HCT116 (cell line): ENCODE measurements at regions not wholly inside any gene's neighbourhood (a gene's known extent, or its start where the extent isn't known, plus 50 kb on each side); places are given as distances from the start of the nearest gene placed in this dataset.

Experiments
- ATAC-seq: fragments of 200-7000 bp; cut with Tn5 transposase; 2 replicates; pipeline ENCODE4 v1.9.1; 2020; ENCODE audit warnings: mild to moderate bottlenecking, moderate library complexity
- BruUV-seq: library from RNA; stranded (reverse); fragments of 400-500 nt; replicated peaks from 2 replicates; lab custom pipeline; 2021; lab: Mats Ljungman, UMichigan
- CTCF ChIA-PET: fragments of 300-600 bp; sonication (Branson Sonifier 250); formaldehyde crosslinking; loops from one replicate; lab custom pipeline; 2021; ENCODE audit warnings: antibody characterized with exemption; lab: Charles Lee
- POLR2A ChIA-PET: fragments of 300-600, 350-600 bp; sonication (Branson Sonifier 250); formaldehyde crosslinking; loops from one replicate; lab custom pipeline; 2021; ENCODE audit warnings: antibody characterized with exemption; lab: Charles Lee
- RAD21 ChIA-PET, 2 experiments: fragments of 300-600 bp; sonication (Branson Sonifier 250); formaldehyde crosslinking; loops; one replicate each; lab custom pipeline; 2023; ENCODE audit warnings: low total read pairs in 2 of 2; ENCODE audit not compliant: uncharacterized antibody in 2 of 2, unreplicated experiment in 2 of 2, low non-redundant PET in 1 of 2; lab: Charles Lee
- DNase-seq: peaks from one replicate; pipeline ENCODE4 v3.0.0-alpha.2; 2010; ENCODE audit warnings: low read depth, low spot score
- H2AFZ ChIP-seq: fragments of 200-600 bp; shearing (Covaris generic), sonication (generic); 2 replicates; pipeline ENCODE4 v1.6.1; 2017; ENCODE audit warnings: low read depth, mixed run types, mixed read lengths, antibody characterized with exemption, low read length; ENCODE audit not compliant: poor library complexity, severe bottlenecking
- H3K27ac ChIP-seq: 2 replicates; pipeline ENCODE4 v1.5.1; 2012; ENCODE audit warnings: low read depth, low read length
- H3K27me3 ChIP-seq: fragments of 200-600 bp; sonication (generic); 2 replicates; pipeline ENCODE4 v1.6.1; 2016; ENCODE audit warnings: mixed run types, low read length, mixed read lengths; ENCODE audit not compliant: insufficient read depth
- H3K36me3 ChIP-seq, 2 experiments: fragments of 200-500 bp in 1 of 2; fragments of 200-600 bp in 1 of 2; sonication (Bioruptor generic) in 1 of 2; sonication (generic) in 1 of 2; 2 replicates each; pipeline versions ENCODE4 v1.5.1 to v1.6.1; 2014 to 2016; ENCODE audit warnings: low read length in 2 of 2, inconsistent platforms in 1 of 2, mixed read lengths in 1 of 2, mixed run types in 1 of 2; ENCODE audit not compliant: insufficient read depth in 2 of 2, control insufficient read depth in 1 of 2
- H3K4me1 ChIP-seq, 2 experiments: fragments of 200-600 bp in 1 of 2; sonication (generic) in 1 of 2; 2 replicates each; pipeline versions ENCODE4 v1.5.1 to v1.6.1; 2012 to 2017; ENCODE audit warnings: low read length in 2 of 2, inconsistent platforms in 1 of 2, mild to moderate bottlenecking in 1 of 2, mixed read lengths in 1 of 2, mixed run types in 1 of 2, moderate library complexity in 1 of 2; ENCODE audit not compliant: insufficient read depth in 2 of 2, control insufficient read depth in 1 of 2
- H3K4me2 ChIP-seq: fragments of 200-600 bp; sonication (generic); 2 replicates; pipeline ENCODE4 v1.6.1; 2017; ENCODE audit warnings: mixed run types, low read length, mixed read lengths
- H3K4me3 ChIP-seq, 2 experiments: fragments of 200-600 bp in 1 of 2; sonication (generic) in 1 of 2; replicated peaks in 1 of 2; 2 replicates each; pipeline ENCODE4 v1.5.1; 2011 to 2016; ENCODE audit warnings: low read length in 2 of 2, control low read depth in 1 of 2, low read depth in 1 of 2, mild to moderate bottlenecking in 1 of 2, mixed read lengths in 1 of 2, mixed run types in 1 of 2
- H3K79me2 ChIP-seq: fragments of 200-600 bp; sonication (generic); 2 replicates; pipeline ENCODE4 v1.6.1; 2017; ENCODE audit warnings: mild to moderate bottlenecking, mixed run types, low read length, moderate library complexity, mixed read lengths; ENCODE audit not compliant: insufficient read depth
- H3K9ac ChIP-seq: fragments of 200-600 bp; sonication (generic); 2 replicates; pipeline ENCODE4 v1.6.1; 2016; ENCODE audit warnings: low read length, mixed read lengths
- H3K9me2 ChIP-seq: fragments of 200-600 bp; sonication (generic), shearing (Covaris generic); 2 replicates; pipeline ENCODE4 v1.6.1; 2017; ENCODE audit warnings: mixed run types, mild to moderate bottlenecking, moderate library complexity; ENCODE audit not compliant: insufficient read depth
- H3K9me3 ChIP-seq, 2 experiments: fragments of 200-500 bp in 1 of 2; fragments of 200-600 bp in 1 of 2; sonication (Bioruptor generic) in 1 of 2; sonication (generic) in 1 of 2; 2 replicates each; pipeline ENCODE4 v1.6.1; 2014 to 2017; ENCODE audit warnings: low read length in 2 of 2, mixed read lengths in 2 of 2, inconsistent platforms in 1 of 2, low read depth in 1 of 2, mild to moderate bottlenecking in 1 of 2, mixed run types in 1 of 2, moderate library complexity in 1 of 2; ENCODE audit not compliant: control insufficient read depth in 1 of 2, insufficient read depth in 1 of 2
- H4K20me1 ChIP-seq: fragments of 200-600 bp; sonication (generic), shearing (Covaris generic); 2 replicates; pipeline ENCODE4 v1.6.1; 2017; ENCODE audit warnings: mixed run types, mild to moderate bottlenecking, moderate library complexity; ENCODE audit not compliant: insufficient read depth
- CBX3 ChIP-seq: IDR thresholded peaks from 2 replicates; pipeline ENCODE4 v1.6.1; 2012; ENCODE audit warnings: low read depth
- CEBPB ChIP-seq: IDR thresholded peaks from 2 replicates; pipeline ENCODE4 v1.6.1; 2012; ENCODE audit warnings: low read depth
- EGR1 ChIP-seq: IDR thresholded peaks from 2 replicates; pipeline ENCODE4 v1.6.1; 2012; ENCODE audit warnings: low read depth
- ELF1 ChIP-seq: IDR thresholded peaks from 2 replicates; pipeline ENCODE4 v1.6.1; 2012; ENCODE audit warnings: low read depth, borderline replicate concordance
- EZH2 ChIP-seq: fragments of 200-600 bp; sonication (generic); IDR thresholded peaks from 2 replicates; pipeline ENCODE4 v1.6.1; 2017; ENCODE audit warnings: antibody characterized with exemption, mixed run types
- EZH2phosphoT487 ChIP-seq: fragments of 200-600 bp; IDR thresholded peaks from 2 replicates; pipeline ENCODE4 v1.6.1; 2018; ENCODE audit warnings: antibody characterized with exemption, borderline replicate concordance
- FOSL1 ChIP-seq: IDR thresholded peaks from 2 replicates; pipeline ENCODE4 v1.6.1; 2012; ENCODE audit warnings: low read depth
- MAX ChIP-seq: IDR thresholded peaks from 2 replicates; pipeline ENCODE4 v1.6.1; 2012
- POLR2A ChIP-seq: IDR thresholded peaks from 2 replicates; pipeline ENCODE4 v1.7.0; 2011; ENCODE audit warnings: borderline replicate concordance; ENCODE audit not compliant: insufficient read depth, insufficient read length; ENCODE audit errors: extremely low read depth
- RAD21 ChIP-seq: IDR thresholded peaks from 2 replicates; pipeline ENCODE4 v1.6.1; 2012; ENCODE audit warnings: low read depth, mild to moderate bottlenecking
- SIN3A ChIP-seq: IDR thresholded peaks from 2 replicates; pipeline ENCODE4 v1.6.1; 2012; ENCODE audit warnings: low read depth
- SP1 ChIP-seq: IDR thresholded peaks from 2 replicates; pipeline ENCODE4 v1.6.1; 2012; ENCODE audit warnings: low read depth
- SRF ChIP-seq: IDR thresholded peaks from 2 replicates; pipeline ENCODE4 v1.6.1; 2012; ENCODE audit warnings: low read depth
- ZFX ChIP-seq: fragments of 450-650 bp; IDR thresholded peaks from 2 replicates; pipeline ENCODE4 v1.6.1; 2017
- intact Hi-C: fragments of 100-400 bp; cut with micrococcal nuclease; formaldehyde crosslinking; loops from 2 replicates; pipeline ENCODE4 v1.10.0; 2022
- TF ChIP-seq, protein P1 (sequence below): IDR thresholded peaks from 2 replicates; pipeline ENCODE4 v1.6.1; 2012
- TF ChIP-seq, protein P2 (sequence below): IDR thresholded peaks from 2 replicates; pipeline ENCODE4 v1.6.1; 2012; ENCODE audit warnings: low read depth
- TF ChIP-seq, protein P3 (sequence below), 3 experiments: fragments of 200-600 bp in 1 of 3; sonication (generic) in 1 of 3; IDR thresholded peaks in 2 of 3; conservative IDR thresholded peaks in 1 of 3; 2 replicates each; pipeline ENCODE4 v1.5.1; 2012 to 2017; ENCODE audit warnings: low read depth in 2 of 3, low read length in 2 of 3, antibody characterized with exemption in 1 of 3, borderline replicate concordance in 1 of 3, control low read depth in 1 of 3, mild to moderate bottlenecking in 1 of 3, mixed read lengths in 1 of 3, mixed run types in 1 of 3, moderate library complexity in 1 of 3; ENCODE audit not compliant: insufficient read depth in 1 of 3
- TF ChIP-seq, protein P4 (sequence below): IDR thresholded peaks from 2 replicates; pipeline ENCODE4 v1.6.1; 2011; ENCODE audit warnings: mild to moderate bottlenecking, low read length, moderate library complexity; ENCODE audit not compliant: insufficient replicate concordance; ENCODE audit errors: extremely low read depth

GRCh38 chr4:60605646-60606354, 594.3 kb upstream of the ADGRL3 start:
- H3K4me3 ChIP-seq: no peak overlapping the region
- no TSS peak for BruUV-seq
- H3K4me1 ChIP-seq: no peaks in the 10 kb centered on the region
- no peaks in the 10 kb centered on the region for H3K9me2 ChIP-seq
- ChIA-PET CTCF (no interaction called here), POLR2A (no interaction called here), RAD21 (no interaction called here)
- intact Hi-C loops: no loop called here
- ATAC-seq: no peak
- H4K20me1 ChIP-seq: no peaks in the 10 kb centered on the region
- peaks cover 5 to 6% of the 10 kb centered on the region in 2 experiments; a peak in 2 of 4 replicates for H3K9me3 ChIP-seq
- no peaks in the 10 kb centered on the region for H3K36me3 ChIP-seq
- DNase-seq: no peak
- H3K27ac ChIP-seq: no peak overlapping the region
- TF ChIP-seq ZFX (no peak), EZH2phosphoT487 (no peak), CBX3 (no peak), SP1 (no peak), EZH2 (no peak), FOSL1 (no peak), SRF (no peak), EGR1 (no peak), MAX (no peak), RAD21 (no peak), CEBPB (no peak), POLR2A (no peak), ELF1 (no peak), SIN3A (no peak)
- TF ChIP-seq, protein P1, sequence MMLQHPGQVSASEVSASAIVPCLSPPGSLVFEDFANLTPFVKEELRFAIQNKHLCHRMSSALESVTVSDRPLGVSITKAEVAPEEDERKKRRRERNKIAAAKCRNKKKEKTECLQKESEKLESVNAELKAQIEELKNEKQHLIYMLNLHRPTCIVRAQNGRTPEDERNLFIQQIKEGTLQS: no peak
- TF ChIP-seq, protein P2, sequence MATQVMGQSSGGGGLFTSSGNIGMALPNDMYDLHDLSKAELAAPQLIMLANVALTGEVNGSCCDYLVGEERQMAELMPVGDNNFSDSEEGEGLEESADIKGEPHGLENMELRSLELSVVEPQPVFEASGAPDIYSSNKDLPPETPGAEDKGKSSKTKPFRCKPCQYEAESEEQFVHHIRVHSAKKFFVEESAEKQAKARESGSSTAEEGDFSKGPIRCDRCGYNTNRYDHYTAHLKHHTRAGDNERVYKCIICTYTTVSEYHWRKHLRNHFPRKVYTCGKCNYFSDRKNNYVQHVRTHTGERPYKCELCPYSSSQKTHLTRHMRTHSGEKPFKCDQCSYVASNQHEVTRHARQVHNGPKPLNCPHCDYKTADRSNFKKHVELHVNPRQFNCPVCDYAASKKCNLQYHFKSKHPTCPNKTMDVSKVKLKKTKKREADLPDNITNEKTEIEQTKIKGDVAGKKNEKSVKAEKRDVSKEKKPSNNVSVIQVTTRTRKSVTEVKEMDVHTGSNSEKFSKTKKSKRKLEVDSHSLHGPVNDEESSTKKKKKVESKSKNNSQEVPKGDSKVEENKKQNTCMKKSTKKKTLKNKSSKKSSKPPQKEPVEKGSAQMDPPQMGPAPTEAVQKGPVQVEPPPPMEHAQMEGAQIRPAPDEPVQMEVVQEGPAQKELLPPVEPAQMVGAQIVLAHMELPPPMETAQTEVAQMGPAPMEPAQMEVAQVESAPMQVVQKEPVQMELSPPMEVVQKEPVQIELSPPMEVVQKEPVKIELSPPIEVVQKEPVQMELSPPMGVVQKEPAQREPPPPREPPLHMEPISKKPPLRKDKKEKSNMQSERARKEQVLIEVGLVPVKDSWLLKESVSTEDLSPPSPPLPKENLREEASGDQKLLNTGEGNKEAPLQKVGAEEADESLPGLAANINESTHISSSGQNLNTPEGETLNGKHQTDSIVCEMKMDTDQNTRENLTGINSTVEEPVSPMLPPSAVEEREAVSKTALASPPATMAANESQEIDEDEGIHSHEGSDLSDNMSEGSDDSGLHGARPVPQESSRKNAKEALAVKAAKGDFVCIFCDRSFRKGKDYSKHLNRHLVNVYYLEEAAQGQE: no peak
- TF ChIP-seq, protein P3, sequence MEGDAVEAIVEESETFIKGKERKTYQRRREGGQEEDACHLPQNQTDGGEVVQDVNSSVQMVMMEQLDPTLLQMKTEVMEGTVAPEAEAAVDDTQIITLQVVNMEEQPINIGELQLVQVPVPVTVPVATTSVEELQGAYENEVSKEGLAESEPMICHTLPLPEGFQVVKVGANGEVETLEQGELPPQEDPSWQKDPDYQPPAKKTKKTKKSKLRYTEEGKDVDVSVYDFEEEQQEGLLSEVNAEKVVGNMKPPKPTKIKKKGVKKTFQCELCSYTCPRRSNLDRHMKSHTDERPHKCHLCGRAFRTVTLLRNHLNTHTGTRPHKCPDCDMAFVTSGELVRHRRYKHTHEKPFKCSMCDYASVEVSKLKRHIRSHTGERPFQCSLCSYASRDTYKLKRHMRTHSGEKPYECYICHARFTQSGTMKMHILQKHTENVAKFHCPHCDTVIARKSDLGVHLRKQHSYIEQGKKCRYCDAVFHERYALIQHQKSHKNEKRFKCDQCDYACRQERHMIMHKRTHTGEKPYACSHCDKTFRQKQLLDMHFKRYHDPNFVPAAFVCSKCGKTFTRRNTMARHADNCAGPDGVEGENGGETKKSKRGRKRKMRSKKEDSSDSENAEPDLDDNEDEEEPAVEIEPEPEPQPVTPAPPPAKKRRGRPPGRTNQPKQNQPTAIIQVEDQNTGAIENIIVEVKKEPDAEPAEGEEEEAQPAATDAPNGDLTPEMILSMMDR (IDR thresholded peaks at IDR 0.05 in 2 of 3, conservative IDR thresholded peaks at IDR 0.05 in 1 of 3; ENCODE audit: borderline replicate concordance in 1 of 3, insufficient read depth in 1 of 3, low read depth in 2 of 3, low read length in 2 of 3): no peak
- TF ChIP-seq, protein P4, sequence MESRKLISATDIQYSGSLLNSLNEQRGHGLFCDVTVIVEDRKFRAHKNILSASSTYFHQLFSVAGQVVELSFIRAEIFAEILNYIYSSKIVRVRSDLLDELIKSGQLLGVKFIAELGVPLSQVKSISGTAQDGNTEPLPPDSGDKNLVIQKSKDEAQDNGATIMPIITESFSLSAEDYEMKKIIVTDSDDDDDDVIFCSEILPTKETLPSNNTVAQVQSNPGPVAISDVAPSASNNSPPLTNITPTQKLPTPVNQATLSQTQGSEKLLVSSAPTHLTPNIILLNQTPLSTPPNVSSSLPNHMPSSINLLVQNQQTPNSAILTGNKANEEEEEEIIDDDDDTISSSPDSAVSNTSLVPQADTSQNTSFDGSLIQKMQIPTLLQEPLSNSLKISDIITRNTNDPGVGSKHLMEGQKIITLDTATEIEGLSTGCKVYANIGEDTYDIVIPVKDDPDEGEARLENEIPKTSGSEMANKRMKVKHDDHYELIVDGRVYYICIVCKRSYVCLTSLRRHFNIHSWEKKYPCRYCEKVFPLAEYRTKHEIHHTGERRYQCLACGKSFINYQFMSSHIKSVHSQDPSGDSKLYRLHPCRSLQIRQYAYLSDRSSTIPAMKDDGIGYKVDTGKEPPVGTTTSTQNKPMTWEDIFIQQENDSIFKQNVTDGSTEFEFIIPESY: no peak
- no peaks in the 10 kb centered on the region for H3K27me3 ChIP-seq
- H3K9ac ChIP-seq: no peak overlapping the region
- no peak overlapping the region for H3K4me2 ChIP-seq
- H2AFZ ChIP-seq: no peak overlapping the region
- H3K79me2 ChIP-seq: no peaks in the 10 kb centered on the region
